ENCODE measurements at regions not wholly inside any gene's neighbourhood (a gene's known extent, or its start where the extent isn't known, plus 50 kb on each side); places are given as distances from the start of the nearest gene placed in this dataset.

DNA sequence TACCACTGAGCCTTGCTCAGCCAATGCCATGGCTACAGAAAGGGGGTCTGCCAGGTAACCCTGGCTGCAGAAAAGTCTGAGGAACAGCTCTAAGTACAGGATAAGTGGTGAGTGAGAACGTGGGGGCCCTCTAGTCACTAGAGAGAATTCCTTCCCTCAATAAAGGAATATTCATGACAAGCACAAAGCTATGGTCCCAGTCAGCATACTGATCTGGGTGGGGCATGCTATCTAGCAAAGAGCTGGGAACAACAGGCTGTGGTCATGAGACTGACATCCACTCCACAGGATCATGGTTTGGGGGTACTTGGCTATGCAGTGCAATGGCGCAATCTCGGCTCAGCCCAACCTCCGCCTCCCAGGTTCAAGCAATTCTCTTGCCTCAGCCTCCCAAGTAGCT is 140.4 kb downstream of the MTHFS start:
- Mint-ChIP-seq H3K9me3 (peaks cover 3 to 5% of the 10 kb centered on the region in 2 experiments), H3K4me3 (no peak overlapping the region), H3K36me3 (ENCODE audit: insufficient read depth in 1 of 3, low read depth in 3 of 3) (peaks cover 0 to under 1% (median 0%) of the 10 kb centered on the region in 3 experiments; a peak in 2 of 7 replicates), H3K27me3 (ENCODE audit: low read depth) (peaks cover 3% of the 10 kb centered on the region; the same call in 1 of the 2 replicates), H3K4me1 (no peaks in the 10 kb centered on the region), H3K27ac (no peak overlapping the region)
- Histone ChIP-seq H2AFZ (ENCODE audit: low read length) (no peak overlapping the region), H3K4me1 (ENCODE audit: insufficient read depth, low read length) (no peaks in the 10 kb centered on the region), H3K79me2 (ENCODE audit: insufficient read depth, low read length) (no peaks in the 10 kb centered on the region), H4K5ac (ENCODE audit: insufficient read length, low read depth, low read length) (no peak overlapping the region), H3K23me2 (ENCODE audit: insufficient read length, low read depth, low read length, poor library complexity, severe bottlenecking) (no peaks in the 10 kb centered on the region), H3K18ac (ENCODE audit: insufficient read length, low read depth, low read length) (no peak overlapping the region), H4K20me1 (ENCODE audit: control insufficient read depth, insufficient read depth, insufficient read length) (no peaks in the 10 kb centered on the region), H4K91ac (ENCODE audit: insufficient read length, low read depth, low read length) (no peak overlapping the region), H3K9ac (ENCODE audit: extremely low read depth, insufficient read length, low read length) (no peak overlapping the region), H2BK12ac (ENCODE audit: insufficient read length, low read depth, low read length) (no peak overlapping the region), H3K23ac (ENCODE audit: insufficient read length, low read depth, low read length) (no peak overlapping the region), H2BK15ac (ENCODE audit: low read depth, low read length) (no peak overlapping the region), H3K4ac (ENCODE audit: low read depth, low read length) (no peak overlapping the region), H3K79me1 (ENCODE audit: insufficient read depth, low read depth, low read length, poor library complexity, severe bottlenecking) (no peaks in the 10 kb centered on the region), H3T11ph (ENCODE audit: low read length) (no peak overlapping the region), H2BK20ac (ENCODE audit: low read depth, low read length, poor library complexity, severe bottlenecking) (no peak overlapping the region), H3K9me3 (ENCODE audit: control insufficient read depth, low read depth, low read length) (no peaks in the 10 kb centered on the region), H4K8ac (replicated peaks; ENCODE audit: insufficient read length, low read depth, low read length) (no peak overlapping the region), H3K4me2 (ENCODE audit: insufficient read depth, insufficient read length, low read length) (no peak overlapping the region), H3K27me3 (ENCODE audit: insufficient read depth, low read length) (no peaks in the 10 kb centered on the region), H3K14ac (ENCODE audit: insufficient read depth, low read length) (no peak overlapping the region), H2BK5ac (ENCODE audit: insufficient read length, low read length) (no peak overlapping the region), H3K27ac (ENCODE audit: insufficient read length, low read depth, low read length) (no peak overlapping the region), H3K56ac (ENCODE audit: insufficient read length, low read depth, low read length) (no peak overlapping the region), H2AK5ac (ENCODE audit: insufficient read length, low read length) (no peak overlapping the region), H2BK120ac (ENCODE audit: low read depth, low read length, poor library complexity, severe bottlenecking) (no peak overlapping the region)
- TF ChIP-seq, protein P1, sequence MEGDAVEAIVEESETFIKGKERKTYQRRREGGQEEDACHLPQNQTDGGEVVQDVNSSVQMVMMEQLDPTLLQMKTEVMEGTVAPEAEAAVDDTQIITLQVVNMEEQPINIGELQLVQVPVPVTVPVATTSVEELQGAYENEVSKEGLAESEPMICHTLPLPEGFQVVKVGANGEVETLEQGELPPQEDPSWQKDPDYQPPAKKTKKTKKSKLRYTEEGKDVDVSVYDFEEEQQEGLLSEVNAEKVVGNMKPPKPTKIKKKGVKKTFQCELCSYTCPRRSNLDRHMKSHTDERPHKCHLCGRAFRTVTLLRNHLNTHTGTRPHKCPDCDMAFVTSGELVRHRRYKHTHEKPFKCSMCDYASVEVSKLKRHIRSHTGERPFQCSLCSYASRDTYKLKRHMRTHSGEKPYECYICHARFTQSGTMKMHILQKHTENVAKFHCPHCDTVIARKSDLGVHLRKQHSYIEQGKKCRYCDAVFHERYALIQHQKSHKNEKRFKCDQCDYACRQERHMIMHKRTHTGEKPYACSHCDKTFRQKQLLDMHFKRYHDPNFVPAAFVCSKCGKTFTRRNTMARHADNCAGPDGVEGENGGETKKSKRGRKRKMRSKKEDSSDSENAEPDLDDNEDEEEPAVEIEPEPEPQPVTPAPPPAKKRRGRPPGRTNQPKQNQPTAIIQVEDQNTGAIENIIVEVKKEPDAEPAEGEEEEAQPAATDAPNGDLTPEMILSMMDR (conservative IDR thresholded peaks at IDR 0.05) = no peak
- WGBS (ENCODE audit: extremely low coverage, insufficient read length, low lambda C conversion rate) = no CpG with 5 or more reads among the region's 4 CpGs
- DNase-seq = no peak
